ENCODE measurements at regions not wholly inside any gene's neighbourhood (a gene's known extent, or its start where the extent isn't known, plus 50 kb on each side); places are given as distances from the start of the nearest gene placed in this dataset.

GRCh38 chr1:104408268-104408667 lies 658.6 kb downstream of the AMY1C start:
- H3K4me1 ChIP-seq (ENCODE audit: control insufficient read depth, insufficient read depth, low read length, poor library complexity, severe bottlenecking): no peaks in the 10 kb centered on the region
- 89 to 96% methylated on average over 3 to 7 of the region's 8 CpGs for WGBS, 2 experiments (ENCODE audit: insufficient coverage in 2 of 2)
- H3K27ac ChIP-seq (ENCODE audit: low read depth, low read length, severe bottlenecking): no peak overlapping the region
- no peaks in the 10 kb centered on the region for H3K36me3 ChIP-seq (ENCODE audit: control insufficient read depth, insufficient read depth, low read length)
- H3K9me3 ChIP-seq (ENCODE audit: control insufficient read depth, low read length): no peaks in the 10 kb centered on the region
- no peak overlapping the region for H3K4me3 ChIP-seq (ENCODE audit: extremely low read depth, insufficient read depth, low read length, poor library complexity, severe bottlenecking)

- WGBS, 2 experiments (ENCODE audit: insufficient coverage in 2 of 2): 70 to 92% methylated on average over 3 of the region's 4 CpGs
- H3K36me3 ChIP-seq (ENCODE audit: control insufficient read depth, insufficient read depth, low read length): no peaks in the 10 kb centered on the region
- no peaks in the 10 kb centered on the region for H3K4me1 ChIP-seq (ENCODE audit: control insufficient read depth, insufficient read depth, low read length, poor library complexity, severe bottlenecking)
- H3K9me3 ChIP-seq (ENCODE audit: control insufficient read depth, low read length): no peaks in the 10 kb centered on the region
- H3K27ac ChIP-seq (ENCODE audit: low read depth, low read length, severe bottlenecking): no peak overlapping the region
- H3K4me3 ChIP-seq (ENCODE audit: extremely low read depth, insufficient read depth, low read length, poor library complexity, severe bottlenecking): no peak overlapping the region
Observed at GRCh38 chr1:104435255-104435654, 685.6 kb downstream of the AMY1C start.

- Histone ChIP-seq H3K4me1 (ENCODE audit: control insufficient read depth, insufficient read depth, low read length, poor library complexity, severe bottlenecking) (no peaks in the 10 kb centered on the region), H3K4me3 (ENCODE audit: extremely low read depth, insufficient read depth, low read length, poor library complexity, severe bottlenecking) (no peak overlapping the region), H3K36me3 (ENCODE audit: control insufficient read depth, insufficient read depth, low read length) (no peaks in the 10 kb centered on the region), H3K9me3 (ENCODE audit: control insufficient read depth, low read length) (no peaks in the 10 kb centered on the region), H3K27ac (ENCODE audit: low read depth, low read length, severe bottlenecking) (no peak overlapping the region)
- no CpG with 5 or more reads among the region's 1 CpG for WGBS, 2 experiments (ENCODE audit: insufficient coverage in 2 of 2)
Observed at GRCh38 chr1:104440011-104440410, 690.3 kb downstream of the AMY1C start.

GRCh38 chr1:104456724-104457123 lies 707.0 kb downstream of the AMY1C start:
- H3K9me3 ChIP-seq (ENCODE audit: control insufficient read depth, low read length): peaks cover 15% of the 10 kb centered on the region
- H3K27ac ChIP-seq (ENCODE audit: low read depth, low read length, severe bottlenecking): no peak overlapping the region
- no CpG with 5 or more reads among the region's 1 CpG for WGBS, 2 experiments (ENCODE audit: insufficient coverage in 2 of 2)
- no peak overlapping the region for H3K4me3 ChIP-seq (ENCODE audit: extremely low read depth, insufficient read depth, low read length, poor library complexity, severe bottlenecking)
- no peaks in the 10 kb centered on the region for H3K4me1 ChIP-seq (ENCODE audit: control insufficient read depth, insufficient read depth, low read length, poor library complexity, severe bottlenecking)
- H3K36me3 ChIP-seq (ENCODE audit: control insufficient read depth, insufficient read depth, low read length): no peaks in the 10 kb centered on the region

- WGBS, 2 experiments (ENCODE audit: insufficient coverage in 2 of 2): 100% methylated on average over 1 of the region's 2 CpGs; no CpG with 5 or more reads in 1 of the 2 experiments
- H3K4me3 ChIP-seq (ENCODE audit: extremely low read depth, insufficient read depth, low read length, poor library complexity, severe bottlenecking): no peak overlapping the region
- no peaks in the 10 kb centered on the region for H3K4me1 ChIP-seq (ENCODE audit: control insufficient read depth, insufficient read depth, low read length, poor library complexity, severe bottlenecking)
- H3K27ac ChIP-seq (ENCODE audit: low read depth, low read length, severe bottlenecking): no peak overlapping the region
- H3K36me3 ChIP-seq (ENCODE audit: control insufficient read depth, insufficient read depth, low read length): no peaks in the 10 kb centered on the region
- peaks cover 18% of the 10 kb centered on the region for H3K9me3 ChIP-seq (ENCODE audit: control insufficient read depth, low read length)
Observed at GRCh38 chr1:104459886-104460285, 710.2 kb downstream of the AMY1C start.

- H3K9me3 ChIP-seq (ENCODE audit: control insufficient read depth, low read length): peaks cover 18% of the 10 kb centered on the region
- no peaks in the 10 kb centered on the region for H3K36me3 ChIP-seq (ENCODE audit: control insufficient read depth, insufficient read depth, low read length)
- 86 to 100% methylated on average over 1 of the region's 1 CpG for WGBS, 2 experiments (ENCODE audit: insufficient coverage in 2 of 2)
- H3K4me3 ChIP-seq (ENCODE audit: extremely low read depth, insufficient read depth, low read length, poor library complexity, severe bottlenecking): no peak overlapping the region
- H3K27ac ChIP-seq (ENCODE audit: low read depth, low read length, severe bottlenecking): no peak overlapping the region
- H3K4me1 ChIP-seq (ENCODE audit: control insufficient read depth, insufficient read depth, low read length, poor library complexity, severe bottlenecking): no peaks in the 10 kb centered on the region
Observed at GRCh38 chr1:104460880-104461279, 711.2 kb downstream of the AMY1C start.

- 89 to 92% methylated on average over 8 to 9 of the region's 12 CpGs for WGBS, 2 experiments (ENCODE audit: insufficient coverage in 2 of 2)
- H3K27ac ChIP-seq (ENCODE audit: low read depth, low read length, severe bottlenecking): no peak overlapping the region
Observed at GRCh38 chr1:104463126-104463697, 713.5 kb downstream of the AMY1C start.

GRCh38 chr1:104466068-104466467 lies 716.4 kb downstream of the AMY1C start:
- H3K4me3 ChIP-seq (ENCODE audit: extremely low read depth, insufficient read depth, low read length, poor library complexity, severe bottlenecking): no peak overlapping the region
- H3K4me1 ChIP-seq (ENCODE audit: control insufficient read depth, insufficient read depth, low read length, poor library complexity, severe bottlenecking): no peaks in the 10 kb centered on the region
- H3K9me3 ChIP-seq (ENCODE audit: control insufficient read depth, low read length): peaks cover 9% of the 10 kb centered on the region
- no peak overlapping the region for H3K27ac ChIP-seq (ENCODE audit: low read depth, low read length, severe bottlenecking)
- WGBS, 2 experiments (ENCODE audit: insufficient coverage in 2 of 2): 95 to 96% methylated on average over 7 to 8 of the region's 8 CpGs
- no peaks in the 10 kb centered on the region for H3K36me3 ChIP-seq (ENCODE audit: control insufficient read depth, insufficient read depth, low read length)

More at GRCh38 chr1:104463126-104463697, 713.5 kb downstream of the AMY1C start:
- Histone ChIP-seq H3K9me3 (ENCODE audit: control insufficient read depth, low read length) (peaks cover 20% of the 10 kb centered on the region), H3K4me3 (ENCODE audit: extremely low read depth, insufficient read depth, low read length, poor library complexity, severe bottlenecking) (no peak overlapping the region), H3K4me1 (ENCODE audit: control insufficient read depth, insufficient read depth, low read length, poor library complexity, severe bottlenecking) (no peaks in the 10 kb centered on the region), H3K36me3 (ENCODE audit: control insufficient read depth, insufficient read depth, low read length) (no peaks in the 10 kb centered on the region)

- Histone ChIP-seq H3K9me3 (ENCODE audit: control insufficient read depth, low read length) (peaks cover 9% of the 10 kb centered on the region), H3K4me1 (ENCODE audit: control insufficient read depth, insufficient read depth, low read length, poor library complexity, severe bottlenecking) (no peaks in the 10 kb centered on the region), H3K36me3 (ENCODE audit: control insufficient read depth, insufficient read depth, low read length) (no peaks in the 10 kb centered on the region), H3K27ac (ENCODE audit: low read depth, low read length, severe bottlenecking) (no peak overlapping the region), H3K4me3 (ENCODE audit: extremely low read depth, insufficient read depth, low read length, poor library complexity, severe bottlenecking) (no peak overlapping the region)
- WGBS, 2 experiments (ENCODE audit: insufficient coverage in 2 of 2): 87 to 93% methylated on average over 4 to 5 of the region's 5 CpGs
Observed at GRCh38 chr1:104467590-104467989, 717.9 kb downstream of the AMY1C start.

GRCh38 chr1:104468282-104468681 lies 718.6 kb downstream of the AMY1C start:
- H3K27ac ChIP-seq (ENCODE audit: low read depth, low read length, severe bottlenecking): no peak overlapping the region
- WGBS, 2 experiments (ENCODE audit: insufficient coverage in 2 of 2): 90 to 95% methylated on average over 2 to 3 of the region's 4 CpGs
- H3K4me3 ChIP-seq (ENCODE audit: extremely low read depth, insufficient read depth, low read length, poor library complexity, severe bottlenecking): no peak overlapping the region
- no peaks in the 10 kb centered on the region for H3K36me3 ChIP-seq (ENCODE audit: control insufficient read depth, insufficient read depth, low read length)
- H3K9me3 ChIP-seq (ENCODE audit: control insufficient read depth, low read length): peaks cover 5% of the 10 kb centered on the region
- H3K4me1 ChIP-seq (ENCODE audit: control insufficient read depth, insufficient read depth, low read length, poor library complexity, severe bottlenecking): no peaks in the 10 kb centered on the region

GRCh38 chr1:104476126-104476525 lies 726.4 kb downstream of the AMY1C start:
- no CpG with 5 or more reads among the region's 2 CpGs for WGBS, 2 experiments (ENCODE audit: insufficient coverage in 2 of 2)
- H3K4me1 ChIP-seq (ENCODE audit: control insufficient read depth, insufficient read depth, low read length, poor library complexity, severe bottlenecking): no peaks in the 10 kb centered on the region
- H3K36me3 ChIP-seq (ENCODE audit: control insufficient read depth, insufficient read depth, low read length): no peaks in the 10 kb centered on the region
- no peaks in the 10 kb centered on the region for H3K9me3 ChIP-seq (ENCODE audit: control insufficient read depth, low read length)
- no peak overlapping the region for H3K27ac ChIP-seq (ENCODE audit: low read depth, low read length, severe bottlenecking)
- H3K4me3 ChIP-seq (ENCODE audit: extremely low read depth, insufficient read depth, low read length, poor library complexity, severe bottlenecking): no peak overlapping the region
